Activated CD8-positive, alpha-beta memory T cell treated with anti-CD3 and anti-CD28 coated beads for 36 hours (primary cell): ENCODE measurements at regions not wholly inside any gene's neighbourhood (a gene's known extent, or its start where the extent isn't known, plus 50 kb on each side); places are given as distances from the start of the nearest gene placed in this dataset.

Experiments used
- CTCF ChIA-PET: fragments of 350-600 bp; sonication (Branson Sonifier 250); formaldehyde crosslinking; loops from one replicate; lab custom pipeline; 2021; ENCODE audit warnings: antibody characterized with exemption; lab: Charles Lee
- POLR2A ChIA-PET: fragments of 350-600 bp; sonication (Branson Sonifier 250); formaldehyde crosslinking; loops from one replicate; lab custom pipeline; 2021; ENCODE audit warnings: antibody characterized with exemption; lab: Charles Lee

- POLR2A ChIA-PET = no interaction called here
- CTCF ChIA-PET = no interaction called here
These were observed 369.1 kb downstream of the MCTP2 start for GRCh38 chr15:94600505-94600904.

- ChIA-PET POLR2A (no interaction called here), CTCF (no interaction called here)
These were observed 371.6 kb downstream of the MCTP2 start for GRCh38 chr15:94602754-94603470.

- CTCF ChIA-PET = no interaction called here
- POLR2A ChIA-PET = no interaction called here
These were observed 374.9 kb downstream of the MCTP2 start for GRCh38 chr15:94606286-94606685.

GRCh38 chr15:94607176-94607654 is 375.9 kb downstream of the MCTP2 start:
- ChIA-PET CTCF (interaction anchor here (1.0 kb wide), 1 partner anchor 31 kb away, joined by 3 read pairs; no protein-coding TSS in a partner anchor), POLR2A (no interaction called here)

GRCh38 chr15:94610069-94610468 is 378.7 kb downstream of the MCTP2 start:
- POLR2A ChIA-PET = no interaction called here

GRCh38 chr15:94610485-94610884 is 379.1 kb downstream of the MCTP2 start:
- CTCF ChIA-PET = no interaction called here
- POLR2A ChIA-PET = no interaction called here

More at GRCh38 chr15:94610069-94610468, 378.7 kb downstream of the MCTP2 start:
- CTCF ChIA-PET = no interaction called here

GRCh38 chr15:94611656-94612055 is 380.3 kb downstream of the MCTP2 start:
- ChIA-PET CTCF (no interaction called here), POLR2A (no interaction called here)

GRCh38 chr15:94615688-94616087 is 384.3 kb downstream of the MCTP2 start:
- ChIA-PET CTCF (no interaction called here), POLR2A (no interaction called here)

GRCh38 chr15:94620632-94621031 is 389.3 kb downstream of the MCTP2 start:
- ChIA-PET POLR2A (no interaction called here), CTCF (no interaction called here)

GRCh38 chr15:94621736-94622135 is 390.4 kb downstream of the MCTP2 start:
- POLR2A ChIA-PET = no interaction called here
- CTCF ChIA-PET = no interaction called here

- ChIA-PET CTCF (no interaction called here), POLR2A (no interaction called here)
These were observed 395.6 kb downstream of the MCTP2 start for GRCh38 chr15:94626949-94627348.

- POLR2A ChIA-PET = no interaction called here
- CTCF ChIA-PET = no interaction called here
These were observed 400.2 kb downstream of the MCTP2 start for GRCh38 chr15:94631608-94632007.

GRCh38 chr15:94638183-94638582 is 406.8 kb downstream of the MCTP2 start:
- CTCF ChIA-PET = no interaction called here

GRCh38 chr15:94639701-94640100 is 408.3 kb downstream of the MCTP2 start:
- ChIA-PET CTCF (no interaction called here), POLR2A (no interaction called here)

More at GRCh38 chr15:94638183-94638582, 406.8 kb downstream of the MCTP2 start:
- POLR2A ChIA-PET = no interaction called here

GRCh38 chr15:94644433-94644832 is 413.1 kb downstream of the MCTP2 start:
- CTCF ChIA-PET = no interaction called here
- POLR2A ChIA-PET = no interaction called here

GRCh38 chr15:94653071-94653470 is 421.7 kb downstream of the MCTP2 start:
- ChIA-PET CTCF (no interaction called here), POLR2A (no interaction called here)

- ChIA-PET POLR2A (no interaction called here), CTCF (no interaction called here)
These were observed 424.0 kb downstream of the MCTP2 start for GRCh38 chr15:94655249-94655880.

GRCh38 chr15:94665676-94666441 is 434.5 kb downstream of the MCTP2 start:
- CTCF ChIA-PET = interaction anchor here (1.3 kb wide), 1 partner anchor 9 kb away, joined by 3 read pairs; no protein-coding TSS in a partner anchor

GRCh38 chr15:94666553-94666952 is 435.2 kb downstream of the MCTP2 start:
- ChIA-PET CTCF (interaction anchor here (1.3 kb wide), 1 partner anchor 8 kb away, joined by 3 read pairs; no protein-coding TSS in a partner anchor), POLR2A (no interaction called here)

More at GRCh38 chr15:94665676-94666441, 434.5 kb downstream of the MCTP2 start:
- POLR2A ChIA-PET = no interaction called here

GRCh38 chr15:94667109-94667508 is 435.7 kb downstream of the MCTP2 start:
- ChIA-PET CTCF (interaction anchor here (1.3 kb wide), 1 partner anchor 8 kb away, joined by 3 read pairs; no protein-coding TSS in a partner anchor), POLR2A (no interaction called here)
